ENCODE measurements at regions not wholly inside any gene's neighbourhood (a gene's known extent, or its start where the extent isn't known, plus 50 kb on each side); places are given as distances from the start of the nearest gene placed in this dataset.

DNA sequence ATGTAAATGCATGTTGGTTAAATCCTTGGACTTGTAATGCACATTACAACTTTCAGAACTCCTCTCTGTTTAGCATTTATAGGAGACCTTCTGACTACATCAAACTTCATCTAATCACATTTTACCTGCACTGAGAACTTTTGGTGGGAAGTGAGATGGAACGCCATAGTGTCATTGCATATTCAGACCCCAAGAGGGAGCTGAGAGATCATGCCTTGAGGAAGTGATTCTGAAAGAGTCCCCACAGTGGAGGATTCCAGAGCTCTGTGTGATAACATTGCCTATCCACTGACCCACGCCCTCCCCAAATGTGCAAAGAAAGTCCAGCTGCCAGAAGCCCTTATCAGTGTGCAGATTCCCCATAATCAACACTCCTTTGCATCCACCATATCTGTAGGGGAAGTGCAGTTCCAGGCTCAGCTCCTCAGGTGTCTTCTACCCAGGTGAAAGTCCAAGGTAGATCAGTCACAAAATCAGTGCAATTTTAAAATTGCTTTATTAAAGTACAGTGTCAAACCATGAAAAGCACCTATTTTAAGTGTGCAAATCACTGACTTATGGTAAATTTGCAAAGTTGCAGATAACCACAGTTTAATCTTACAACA lies 212.4 kb downstream of the RPIA start:
- Histone ChIP-seq H3K36me3 (ENCODE audit: control insufficient read depth in 2 of 2, extremely low read depth in 1 of 2, insufficient read depth in 2 of 2, low read length in 2 of 2) (no peaks in the 10 kb centered on the region), H3K27me3 (ENCODE audit: control insufficient read depth in 2 of 2, insufficient read depth in 2 of 2, low read length in 2 of 2) (peaks cover 2 to 11% of the 10 kb centered on the region in 2 experiments), H3K4me3 (replicated peaks in 1 of 3; ENCODE audit: insufficient read depth in 1 of 3, low read depth in 1 of 3, low read length in 3 of 3) (no peak overlapping the region), H3K9me3 (replicated peaks; ENCODE audit: control insufficient read depth, insufficient read depth, low read length) (no peaks in the 10 kb centered on the region), H3K4me1 (ENCODE audit: control insufficient read depth, extremely low read depth, insufficient read depth, low read length) (no peaks in the 10 kb centered on the region), H3K9me1 (replicated peaks; ENCODE audit: control insufficient read depth, extremely low read depth, insufficient read depth, low read length) (no peaks in the 10 kb centered on the region), H3K9ac (replicated peaks; ENCODE audit: extremely low read depth, insufficient read depth, low read length) (no peak overlapping the region), H3K27ac (ENCODE audit: insufficient read depth, low read depth, low read length) (no peak overlapping the region), H3K4me2 (ENCODE audit: insufficient read depth, low read length) (no peak overlapping the region), H4K20me1 (replicated peaks; ENCODE audit: control insufficient read depth, extremely low read depth, insufficient read depth, low read length) (no peaks in the 10 kb centered on the region), H3K79me2 (ENCODE audit: control insufficient read depth, insufficient read depth, low read length) (no peaks in the 10 kb centered on the region), H2AFZ (ENCODE audit: low read depth, low read length) (no peak overlapping the region)
- dilution Hi-C loops (cut with MboI; ENCODE audit: extremely low pct_ligation_motif_present, low sequenced_read_pairs), result no loop called here
- TF ChIP-seq MAX (IDR thresholded peaks at IDR 0.05; ENCODE audit: insufficient read depth, insufficient read length), result no peak
- TF ChIP-seq CTCF (IDR thresholded peaks at IDR 0.05; ENCODE audit: extremely low read depth in 1 of 2, insufficient read depth in 1 of 2, low read depth in 1 of 2, low read length in 2 of 2), result peak; percentile 49 to 63
- BruUV-seq (replicated peaks), result no TSS peak
- DNase-seq (ENCODE audit: low read depth, low spot score), result peak; percentile 32
- FAIRE-seq, result peak; percentile 61
- POLR2A ChIA-PET, result no interaction called here
- intact Hi-C loops (cut with micrococcal nuclease), result no loop called here
- CTCF ChIA-PET, result interaction anchor here (0.6 to 2.3 kb wide), 29 partner anchors 9 to 165 kb away, joined by 3 to 25 read pairs (median 5); no protein-coding TSS in a partner anchor

DNA sequence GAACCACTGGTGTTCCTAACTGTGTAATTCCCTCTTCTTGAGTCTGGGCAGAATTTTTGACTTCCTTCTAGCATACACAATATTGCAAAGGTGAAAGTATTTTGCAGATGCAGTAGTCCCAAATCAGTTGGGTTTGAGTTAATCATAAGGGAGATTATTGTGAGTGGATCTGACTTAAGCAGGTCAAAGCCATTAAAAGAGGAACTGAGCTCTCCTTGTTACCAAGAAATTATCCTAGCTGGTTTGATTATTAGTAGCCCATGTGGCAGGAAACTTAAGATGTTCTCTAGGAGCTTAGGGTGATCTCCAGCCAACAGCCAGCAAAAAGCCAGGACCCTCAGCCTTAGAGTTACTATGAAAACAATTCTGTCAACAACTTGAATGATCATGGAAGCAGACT lies 221.8 kb downstream of the RPIA start:
- POLR2A ChIA-PET, result no interaction called here
- H3K4me3 ChIP-seq (replicated peaks in 1 of 3; ENCODE audit: insufficient read depth in 1 of 3, low read depth in 1 of 3, low read length in 3 of 3), result no peak overlapping the region
- peaks cover 5 to 18% of the 10 kb centered on the region in 2 experiments for H3K27me3 ChIP-seq (ENCODE audit: control insufficient read depth in 2 of 2, insufficient read depth in 2 of 2, low read length in 2 of 2)
- intact Hi-C loops (cut with micrococcal nuclease) (no loop called here), dilution Hi-C loops (cut with MboI; ENCODE audit: extremely low pct_ligation_motif_present, low sequenced_read_pairs) (no loop called here)
- H3K9me1 ChIP-seq (replicated peaks; ENCODE audit: control insufficient read depth, extremely low read depth, insufficient read depth, low read length), result no peaks in the 10 kb centered on the region
- no peak overlapping the region for H3K4me2 ChIP-seq (ENCODE audit: insufficient read depth, low read length)
- CTCF ChIA-PET, result interaction anchor here (4.9 kb wide), 1 partner anchor 9 kb away, joined by 25 read pairs; no protein-coding TSS in a partner anchor
- no peak overlapping the region for H2AFZ ChIP-seq (ENCODE audit: low read depth, low read length)
- no peaks in the 10 kb centered on the region for H3K4me1 ChIP-seq (ENCODE audit: control insufficient read depth, extremely low read depth, insufficient read depth, low read length)
- no peak for FAIRE-seq
- H3K27ac ChIP-seq (ENCODE audit: insufficient read depth, low read depth, low read length), result no peak overlapping the region
- H3K79me2 ChIP-seq (ENCODE audit: control insufficient read depth, insufficient read depth, low read length), result no peaks in the 10 kb centered on the region
- no peak for TF ChIP-seq CTCF (IDR thresholded peaks at IDR 0.05; ENCODE audit: extremely low read depth in 1 of 2, insufficient read depth in 1 of 2, low read depth in 1 of 2, low read length in 2 of 2)
- TF ChIP-seq GATA2 (IDR thresholded peaks at IDR 0.05; ENCODE audit: insufficient read depth, insufficient read length, low read depth, low read length), result no peak
- no peak for TF ChIP-seq FOS (IDR thresholded peaks at IDR 0.05; ENCODE audit: borderline replicate concordance, insufficient read depth, low read length)
- no peak for TF ChIP-seq EZH2 (IDR thresholded peaks at IDR 0.05; ENCODE audit: borderline replicate concordance, low read depth, low read length, severe bottlenecking)
- no peak for TF ChIP-seq MYC (IDR thresholded peaks at IDR 0.05; ENCODE audit: low read depth, low read length)
- TF ChIP-seq JUN (IDR thresholded peaks at IDR 0.05; ENCODE audit: borderline replicate concordance, insufficient read depth, insufficient read length, low read depth), result no peak
- no peak for TF ChIP-seq POLR2AphosphoS5 (IDR thresholded peaks at IDR 0.05; ENCODE audit: insufficient read depth, low read depth, low read length)
- no peak for TF ChIP-seq POLR2A (IDR thresholded peaks at IDR 0.05; ENCODE audit: low read depth, low read length)
- no peak for TF ChIP-seq MAX (IDR thresholded peaks at IDR 0.05; ENCODE audit: insufficient read depth, insufficient read length)
- H3K9ac ChIP-seq (replicated peaks; ENCODE audit: extremely low read depth, insufficient read depth, low read length), result no peak overlapping the region
- no peaks in the 10 kb centered on the region for H3K9me3 ChIP-seq (replicated peaks; ENCODE audit: control insufficient read depth, insufficient read depth, low read length)
- no peaks in the 10 kb centered on the region for H4K20me1 ChIP-seq (replicated peaks; ENCODE audit: control insufficient read depth, extremely low read depth, insufficient read depth, low read length)
- BruUV-seq (replicated peaks), result no TSS peak
- no peak for DNase-seq (ENCODE audit: low read depth, low spot score)
- H3K36me3 ChIP-seq (ENCODE audit: control insufficient read depth in 2 of 2, extremely low read depth in 1 of 2, insufficient read depth in 2 of 2, low read length in 2 of 2), result no peaks in the 10 kb centered on the region
